H54 (cell line): ENCODE measurements at regions not wholly inside any gene's neighbourhood (a gene's known extent, or its start where the extent isn't known, plus 50 kb on each side); places are given as distances from the start of the nearest gene placed in this dataset.
A peak's percentile ranks its signal among the peaks of the same experiment; 100 is the strongest.
"Not testable (repeated sequence)": the region's sequence is repeated elsewhere in the genome, so short reads cannot be mapped to it uniquely, and the experiment has no call there.

Experiments used
- DNase-seq: peaks from one replicate; pipeline ENCODE4 v3.0.0; 2011; ENCODE audit warnings: low spot score, mixed read lengths; ENCODE audit not compliant: insufficient read length
- FAIRE-seq: peaks from 3 replicates; lab custom pipeline; 2011; peaks lifted over from hg19 to GRCh38; lab: Jason Lieb, UNC
- POLR2A ChIP-seq: IDR thresholded peaks from 2 replicates; pipeline ENCODE4 v1.6.1; 2011; ENCODE audit warnings: low read depth, mild to moderate bottlenecking, low read length

DNA sequence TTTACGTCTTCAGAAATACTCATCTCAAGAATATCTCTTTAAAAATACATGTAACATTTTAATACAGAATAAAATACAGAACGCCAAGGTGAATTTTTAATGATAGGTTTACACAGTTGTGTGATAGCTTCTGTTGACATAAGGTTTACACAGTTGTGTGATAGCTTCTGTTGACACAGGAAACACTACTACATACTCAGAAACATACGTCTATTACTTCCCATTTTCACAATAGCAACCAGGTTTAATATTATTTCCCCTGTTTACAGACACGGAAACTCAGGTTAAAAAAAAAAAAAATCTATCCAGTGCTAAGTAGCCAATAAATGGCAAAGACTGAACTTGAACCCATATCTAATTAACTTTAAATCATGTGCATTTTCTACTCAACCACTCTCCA, 571.2 kb downstream of the LIG4 start:
- DNase-seq: no peak

DNA sequence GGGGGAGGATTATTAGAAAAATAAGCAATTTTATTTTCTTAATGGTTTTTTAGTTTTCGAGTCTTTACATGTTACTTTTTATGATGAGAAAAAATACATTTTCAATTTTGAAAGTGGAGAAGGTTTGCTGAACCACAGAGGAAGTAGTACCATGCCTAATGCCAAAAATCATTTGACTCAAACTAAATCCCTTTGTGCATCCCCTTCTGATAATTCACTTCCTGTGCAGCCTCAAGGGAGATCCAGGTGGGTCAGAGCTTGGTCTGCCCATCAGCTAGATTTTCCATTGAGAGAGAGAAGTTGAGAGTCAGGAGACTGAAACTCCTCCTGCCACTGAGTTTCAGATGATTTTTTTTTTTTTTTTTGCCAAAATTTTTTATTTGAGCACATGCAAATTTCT, 571.7 kb downstream of the LIG4 start:
- peak; percentile 88 for FAIRE-seq
- TF ChIP-seq POLR2A: no peak
- no peak for DNase-seq

More for the DNA sequence above, 571.2 kb downstream of the LIG4 start:
- no peak for TF ChIP-seq POLR2A
- peak; percentile 88 for FAIRE-seq

DNA sequence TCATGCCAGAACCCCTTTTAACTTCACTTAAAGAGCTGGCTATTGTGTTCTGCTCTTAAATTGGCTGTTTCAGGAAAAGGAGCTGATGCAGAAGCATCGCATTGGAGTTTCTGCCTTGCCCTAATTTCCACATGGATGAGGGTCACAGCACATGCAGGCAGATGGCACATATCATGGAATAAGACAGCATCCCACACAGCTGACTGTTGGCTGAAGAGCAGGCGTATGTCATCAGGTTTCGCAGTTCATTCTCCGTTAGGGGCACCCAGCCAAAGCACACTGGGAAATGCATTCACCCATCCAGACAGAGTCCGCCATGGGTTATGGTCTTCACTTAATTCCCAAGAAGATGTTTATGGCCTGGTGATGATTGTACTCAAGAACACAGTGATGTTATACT, 572.5 kb downstream of the LIG4 start:
- no peak for TF ChIP-seq POLR2A
- DNase-seq: no peak
- no peak for FAIRE-seq

DNA sequence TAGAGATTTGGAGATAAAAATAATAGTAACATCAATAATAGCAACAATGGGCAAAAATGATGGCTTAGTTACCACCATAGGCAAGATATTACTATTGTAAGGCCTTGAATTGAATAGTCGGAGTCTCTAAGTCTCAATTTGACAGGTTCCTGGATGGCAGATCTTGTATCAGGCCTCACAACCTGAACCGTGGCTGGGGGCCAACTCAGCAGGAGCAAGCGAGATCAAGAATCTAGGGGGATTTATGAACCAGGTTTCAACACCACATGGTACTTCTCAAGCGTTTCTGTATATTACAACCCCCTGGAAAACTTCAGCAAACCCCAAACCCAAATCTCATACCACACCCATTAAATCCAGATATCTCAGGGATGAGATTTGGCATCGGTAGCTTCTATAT, 573.8 kb downstream of the LIG4 start:
- FAIRE-seq: no peak
- DNase-seq: no peak
- TF ChIP-seq POLR2A: no peak

DNA sequence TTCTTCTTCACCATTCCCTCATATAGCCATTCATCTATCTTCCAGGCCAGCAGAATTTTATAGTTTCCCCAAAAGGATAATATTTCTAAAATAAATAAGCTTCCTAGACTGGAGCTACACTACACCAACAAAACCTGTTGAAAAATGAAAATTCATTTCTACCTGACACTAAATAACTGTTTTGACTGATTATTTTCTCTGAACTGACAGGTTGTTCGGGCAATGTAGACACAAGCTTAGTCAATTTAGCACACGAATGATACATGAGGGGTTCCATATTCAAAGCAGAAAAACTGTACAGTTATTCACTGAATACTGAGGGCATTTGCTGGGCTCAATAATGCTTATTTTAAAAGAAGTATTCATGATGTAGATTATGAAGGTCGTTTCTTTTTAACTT, 589.7 kb downstream of the LIG4 start:
- DNase-seq: no peak
- TF ChIP-seq POLR2A: no peak
- FAIRE-seq: peak; percentile 67

DNA sequence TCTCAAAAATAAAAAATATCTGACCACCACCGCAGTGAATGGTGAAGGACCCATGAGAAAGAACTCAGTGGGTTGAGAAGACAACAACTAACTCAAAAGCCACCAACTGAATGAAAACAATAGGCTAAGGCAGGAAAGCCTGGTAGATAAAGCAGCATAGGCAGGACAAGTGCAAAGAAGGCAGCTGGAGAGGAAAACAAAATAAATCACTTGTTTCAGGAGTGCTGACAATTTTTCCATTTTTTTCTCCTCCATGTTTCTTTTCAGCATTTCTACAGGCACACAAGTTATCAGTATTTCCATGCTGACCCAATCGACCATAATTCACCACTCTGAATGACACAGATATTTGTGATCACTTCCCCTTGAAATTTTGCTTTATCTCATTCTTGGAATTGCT, 597.8 kb downstream of the LIG4 start:
- FAIRE-seq (peak; percentile 89), DNase-seq (no peak)

DNA sequence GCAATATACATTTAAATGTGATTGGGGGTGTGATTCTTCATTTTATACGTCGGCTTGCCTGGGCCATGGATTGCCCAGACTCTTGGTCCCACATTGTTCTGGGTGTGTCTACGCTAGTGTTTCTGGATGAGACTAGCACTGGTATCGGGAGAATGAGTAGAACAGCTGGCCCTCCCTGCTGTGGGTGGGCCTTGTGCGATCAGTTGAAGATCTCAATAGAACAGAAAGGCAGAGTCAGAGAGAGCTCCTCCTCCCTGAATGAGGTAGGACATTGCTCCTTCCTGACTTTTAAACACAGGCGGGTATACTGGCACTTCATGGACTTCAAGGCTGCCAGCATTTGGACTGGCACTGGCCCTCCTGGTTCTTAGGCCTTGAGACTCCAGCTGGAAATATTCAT, 603.0 kb downstream of the LIG4 start:
- FAIRE-seq: peak; percentile 64
- no peak for TF ChIP-seq POLR2A

More for the DNA sequence above, 597.8 kb downstream of the LIG4 start:
- TF ChIP-seq POLR2A: no peak

DNA sequence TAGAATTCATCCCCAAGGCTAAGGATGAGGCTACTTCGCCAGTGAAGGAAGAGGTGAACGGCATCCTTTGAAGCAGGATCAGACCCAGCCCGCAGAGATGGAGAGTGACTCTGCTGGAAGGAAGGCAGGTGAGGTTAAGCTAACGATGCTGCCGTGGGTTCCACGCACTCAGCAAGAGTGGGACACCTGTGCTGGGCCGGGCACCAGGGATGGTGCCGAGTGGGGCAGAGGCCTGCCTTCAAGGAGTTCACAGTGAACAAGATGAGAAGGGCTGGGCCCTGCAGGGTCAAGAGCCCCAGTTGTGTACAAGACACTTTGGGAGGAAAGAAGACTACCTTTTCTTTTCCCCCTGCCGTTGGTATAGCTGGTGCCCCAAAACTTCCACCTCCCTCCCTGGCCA, 606.6 kb downstream of the LIG4 start:
- FAIRE-seq (no peak), DNase-seq (no peak)
- no peak for TF ChIP-seq POLR2A

More for the DNA sequence above, 603.0 kb downstream of the LIG4 start:
- no peak for DNase-seq

DNA sequence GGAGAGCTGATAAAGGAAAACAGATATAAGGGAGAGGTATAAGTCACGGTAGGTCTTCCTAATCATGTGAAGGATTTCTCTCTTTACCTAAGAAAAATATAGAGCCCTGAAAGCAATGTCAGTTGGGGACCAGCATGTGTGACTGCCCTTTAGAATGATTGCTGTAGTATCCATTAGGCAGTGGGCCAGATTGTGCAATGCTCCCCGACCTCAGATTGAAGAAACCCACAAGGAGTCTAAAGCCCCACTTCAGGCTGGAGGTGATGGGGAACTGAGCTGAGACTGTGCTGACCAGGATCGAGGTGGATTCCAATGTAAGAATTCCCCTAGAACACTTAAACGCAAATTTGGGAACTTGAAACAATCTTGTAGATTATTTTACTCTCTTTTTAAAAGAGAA, 614.4 kb downstream of the LIG4 start:
- FAIRE-seq (peak; percentile 75), DNase-seq (no peak)
- no peak for TF ChIP-seq POLR2A

DNA sequence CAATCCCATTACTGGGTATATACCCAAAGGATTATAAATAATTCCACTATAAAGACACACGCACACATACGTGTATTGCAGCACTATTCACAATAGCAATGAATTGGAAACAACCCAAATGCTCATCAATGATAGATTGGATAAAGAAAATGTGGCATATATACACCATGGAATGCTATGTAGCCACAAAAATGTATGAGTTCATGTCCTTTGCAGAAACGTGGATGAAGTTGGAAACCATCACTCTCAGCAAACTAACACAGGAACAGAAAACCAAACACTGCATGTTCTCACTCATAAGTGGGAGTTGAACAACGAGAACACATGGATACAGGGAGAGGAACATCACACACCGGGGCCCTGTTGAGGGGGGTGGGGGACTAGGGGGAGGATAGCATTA, 619.0 kb downstream of the LIG4 start:
- not testable (repeated sequence) for DNase-seq
- FAIRE-seq: peak; percentile 48

DNA sequence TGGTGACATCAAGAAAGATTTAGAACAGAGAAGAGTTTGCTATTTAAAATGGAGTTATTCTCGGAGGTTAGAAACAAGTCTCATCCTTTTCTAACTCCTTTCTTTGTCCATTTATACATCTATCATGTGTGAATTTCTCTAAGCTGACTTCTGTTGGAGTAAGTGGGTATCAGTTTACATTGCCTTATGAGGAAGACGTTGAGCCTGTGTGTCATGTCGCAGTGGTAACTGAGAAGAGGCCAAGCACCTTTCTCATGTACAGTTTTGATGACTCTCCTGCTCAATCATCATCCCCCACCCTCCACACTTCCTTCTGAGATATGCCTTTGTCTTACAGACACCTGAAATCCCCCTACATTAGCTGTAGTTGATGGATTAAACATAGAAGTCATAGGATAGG, 624.8 kb downstream of the LIG4 start:
- DNase-seq (no peak), FAIRE-seq (no peak)
- no peak for TF ChIP-seq POLR2A

DNA sequence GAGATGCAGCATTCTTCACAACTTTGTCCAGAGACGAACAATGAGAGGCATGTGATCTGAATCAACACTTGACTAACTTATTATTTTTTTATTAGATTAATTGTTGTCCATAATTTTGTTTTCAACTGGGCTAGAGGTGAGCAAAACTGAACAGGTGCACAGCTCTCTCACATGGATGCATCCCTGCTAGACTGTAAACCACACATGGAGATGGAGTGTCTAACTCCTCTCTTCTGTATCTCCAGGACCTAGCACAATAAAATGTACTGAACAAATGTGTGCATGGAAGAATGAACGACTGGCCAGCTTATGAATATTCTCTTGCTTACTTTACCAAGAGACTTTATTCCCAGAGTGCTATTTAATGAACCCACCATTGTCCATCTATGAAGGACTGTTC, 627.7 kb downstream of the LIG4 start:
- no peak for FAIRE-seq
- DNase-seq: no peak
- no peak for TF ChIP-seq POLR2A

DNA sequence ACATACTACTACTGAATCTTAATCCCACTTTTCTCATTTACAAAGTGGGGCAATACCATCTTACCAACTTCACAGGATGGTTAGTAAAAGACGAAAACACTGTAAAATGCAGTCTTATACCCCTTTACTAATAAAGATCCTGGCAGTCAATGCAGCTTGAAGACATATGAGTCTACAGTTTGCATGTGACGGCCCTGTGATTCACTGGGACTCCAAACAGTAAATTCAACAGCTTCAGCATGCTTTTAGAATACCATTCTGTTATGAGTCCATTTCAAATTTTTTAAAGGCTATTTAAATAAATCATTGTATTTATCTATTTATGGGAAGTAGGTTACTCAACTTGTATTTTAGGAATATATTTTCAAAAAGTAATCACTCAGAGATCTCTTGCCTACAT, 629.1 kb downstream of the LIG4 start:
- TF ChIP-seq POLR2A: no peak
- no peak for FAIRE-seq
- no peak for DNase-seq

DNA sequence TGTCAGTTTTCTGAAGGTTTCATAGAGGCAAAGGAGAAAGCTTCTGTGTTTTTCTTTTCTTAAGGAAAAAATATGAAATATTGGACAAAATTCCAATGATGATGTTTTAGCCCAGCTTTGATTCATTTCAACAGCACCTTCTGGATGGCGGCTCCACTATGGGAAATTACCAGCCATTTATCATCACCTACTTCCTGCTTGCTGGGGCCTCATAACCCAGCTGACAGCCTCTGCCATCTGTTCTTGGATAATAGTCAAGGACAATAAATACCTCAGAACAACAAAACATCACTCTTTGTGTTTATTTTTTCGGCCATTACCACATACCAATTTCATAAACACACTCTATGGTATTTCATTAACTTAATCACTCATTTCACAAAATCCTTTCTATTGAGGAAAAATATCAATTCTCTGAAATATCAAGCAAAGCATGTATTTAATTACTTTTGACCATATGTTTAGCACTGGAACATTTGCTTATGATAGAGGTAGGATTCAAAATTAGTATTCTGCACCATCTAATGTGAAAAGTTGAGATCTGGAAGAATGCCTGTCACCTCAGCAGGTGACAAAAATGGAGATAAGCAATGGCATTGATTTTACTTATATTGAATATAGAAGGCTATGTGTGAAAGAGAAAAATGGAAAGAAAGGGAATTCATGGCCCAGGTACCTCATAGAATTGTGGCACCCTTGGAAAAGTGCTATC, 629.7 kb downstream of the LIG4 start:
- no peak for TF ChIP-seq POLR2A
- DNase-seq (no peak), FAIRE-seq (peak; percentile 96)

DNA sequence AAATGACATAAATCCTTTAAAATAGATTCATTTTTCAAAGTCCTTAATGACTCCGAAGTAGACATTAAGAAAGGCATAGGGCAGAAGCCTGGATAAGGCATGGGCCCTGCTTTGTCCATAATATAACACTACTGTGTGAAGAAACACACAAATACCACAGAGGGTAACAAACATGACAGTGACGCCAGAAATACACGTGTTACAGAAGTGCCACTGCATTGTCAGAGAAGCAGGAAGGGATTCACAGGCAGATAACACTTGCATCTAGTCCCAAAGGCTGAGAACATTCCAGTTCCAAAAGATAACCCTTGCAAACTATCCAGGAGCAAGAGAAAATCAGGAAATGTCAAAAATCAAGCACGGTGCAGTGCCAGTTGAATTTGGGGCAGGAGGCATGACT, 633.2 kb downstream of the LIG4 start:
- FAIRE-seq (peak; percentile 88), DNase-seq (no peak)
- TF ChIP-seq POLR2A: no peak
